ENCODE measurements at regions not wholly inside any gene's neighbourhood (a gene's known extent, or its start where the extent isn't known, plus 50 kb on each side); places are given as distances from the start of the nearest gene placed in this dataset.

DNA sequence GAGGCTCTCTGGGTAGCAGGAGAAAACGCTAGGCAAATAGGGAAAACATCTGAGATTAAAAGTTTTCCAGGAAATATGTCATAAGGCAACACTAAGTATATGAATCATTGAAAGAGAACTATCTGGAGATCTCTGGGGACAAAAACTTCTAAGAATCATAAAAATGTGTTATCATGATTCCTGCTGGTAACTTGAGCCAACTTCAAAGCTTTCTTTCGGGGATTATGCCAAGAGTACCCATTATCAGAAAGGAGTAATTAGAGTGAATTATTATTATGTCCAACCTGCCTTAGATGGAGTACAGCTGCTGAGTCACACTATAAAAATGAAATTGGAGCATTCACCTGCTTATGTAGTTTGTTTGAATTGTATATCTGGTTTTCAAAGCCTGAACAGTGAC lies 488.5 kb upstream of the SOX9 start (continued):
- TF ChIP-seq, protein P1, sequence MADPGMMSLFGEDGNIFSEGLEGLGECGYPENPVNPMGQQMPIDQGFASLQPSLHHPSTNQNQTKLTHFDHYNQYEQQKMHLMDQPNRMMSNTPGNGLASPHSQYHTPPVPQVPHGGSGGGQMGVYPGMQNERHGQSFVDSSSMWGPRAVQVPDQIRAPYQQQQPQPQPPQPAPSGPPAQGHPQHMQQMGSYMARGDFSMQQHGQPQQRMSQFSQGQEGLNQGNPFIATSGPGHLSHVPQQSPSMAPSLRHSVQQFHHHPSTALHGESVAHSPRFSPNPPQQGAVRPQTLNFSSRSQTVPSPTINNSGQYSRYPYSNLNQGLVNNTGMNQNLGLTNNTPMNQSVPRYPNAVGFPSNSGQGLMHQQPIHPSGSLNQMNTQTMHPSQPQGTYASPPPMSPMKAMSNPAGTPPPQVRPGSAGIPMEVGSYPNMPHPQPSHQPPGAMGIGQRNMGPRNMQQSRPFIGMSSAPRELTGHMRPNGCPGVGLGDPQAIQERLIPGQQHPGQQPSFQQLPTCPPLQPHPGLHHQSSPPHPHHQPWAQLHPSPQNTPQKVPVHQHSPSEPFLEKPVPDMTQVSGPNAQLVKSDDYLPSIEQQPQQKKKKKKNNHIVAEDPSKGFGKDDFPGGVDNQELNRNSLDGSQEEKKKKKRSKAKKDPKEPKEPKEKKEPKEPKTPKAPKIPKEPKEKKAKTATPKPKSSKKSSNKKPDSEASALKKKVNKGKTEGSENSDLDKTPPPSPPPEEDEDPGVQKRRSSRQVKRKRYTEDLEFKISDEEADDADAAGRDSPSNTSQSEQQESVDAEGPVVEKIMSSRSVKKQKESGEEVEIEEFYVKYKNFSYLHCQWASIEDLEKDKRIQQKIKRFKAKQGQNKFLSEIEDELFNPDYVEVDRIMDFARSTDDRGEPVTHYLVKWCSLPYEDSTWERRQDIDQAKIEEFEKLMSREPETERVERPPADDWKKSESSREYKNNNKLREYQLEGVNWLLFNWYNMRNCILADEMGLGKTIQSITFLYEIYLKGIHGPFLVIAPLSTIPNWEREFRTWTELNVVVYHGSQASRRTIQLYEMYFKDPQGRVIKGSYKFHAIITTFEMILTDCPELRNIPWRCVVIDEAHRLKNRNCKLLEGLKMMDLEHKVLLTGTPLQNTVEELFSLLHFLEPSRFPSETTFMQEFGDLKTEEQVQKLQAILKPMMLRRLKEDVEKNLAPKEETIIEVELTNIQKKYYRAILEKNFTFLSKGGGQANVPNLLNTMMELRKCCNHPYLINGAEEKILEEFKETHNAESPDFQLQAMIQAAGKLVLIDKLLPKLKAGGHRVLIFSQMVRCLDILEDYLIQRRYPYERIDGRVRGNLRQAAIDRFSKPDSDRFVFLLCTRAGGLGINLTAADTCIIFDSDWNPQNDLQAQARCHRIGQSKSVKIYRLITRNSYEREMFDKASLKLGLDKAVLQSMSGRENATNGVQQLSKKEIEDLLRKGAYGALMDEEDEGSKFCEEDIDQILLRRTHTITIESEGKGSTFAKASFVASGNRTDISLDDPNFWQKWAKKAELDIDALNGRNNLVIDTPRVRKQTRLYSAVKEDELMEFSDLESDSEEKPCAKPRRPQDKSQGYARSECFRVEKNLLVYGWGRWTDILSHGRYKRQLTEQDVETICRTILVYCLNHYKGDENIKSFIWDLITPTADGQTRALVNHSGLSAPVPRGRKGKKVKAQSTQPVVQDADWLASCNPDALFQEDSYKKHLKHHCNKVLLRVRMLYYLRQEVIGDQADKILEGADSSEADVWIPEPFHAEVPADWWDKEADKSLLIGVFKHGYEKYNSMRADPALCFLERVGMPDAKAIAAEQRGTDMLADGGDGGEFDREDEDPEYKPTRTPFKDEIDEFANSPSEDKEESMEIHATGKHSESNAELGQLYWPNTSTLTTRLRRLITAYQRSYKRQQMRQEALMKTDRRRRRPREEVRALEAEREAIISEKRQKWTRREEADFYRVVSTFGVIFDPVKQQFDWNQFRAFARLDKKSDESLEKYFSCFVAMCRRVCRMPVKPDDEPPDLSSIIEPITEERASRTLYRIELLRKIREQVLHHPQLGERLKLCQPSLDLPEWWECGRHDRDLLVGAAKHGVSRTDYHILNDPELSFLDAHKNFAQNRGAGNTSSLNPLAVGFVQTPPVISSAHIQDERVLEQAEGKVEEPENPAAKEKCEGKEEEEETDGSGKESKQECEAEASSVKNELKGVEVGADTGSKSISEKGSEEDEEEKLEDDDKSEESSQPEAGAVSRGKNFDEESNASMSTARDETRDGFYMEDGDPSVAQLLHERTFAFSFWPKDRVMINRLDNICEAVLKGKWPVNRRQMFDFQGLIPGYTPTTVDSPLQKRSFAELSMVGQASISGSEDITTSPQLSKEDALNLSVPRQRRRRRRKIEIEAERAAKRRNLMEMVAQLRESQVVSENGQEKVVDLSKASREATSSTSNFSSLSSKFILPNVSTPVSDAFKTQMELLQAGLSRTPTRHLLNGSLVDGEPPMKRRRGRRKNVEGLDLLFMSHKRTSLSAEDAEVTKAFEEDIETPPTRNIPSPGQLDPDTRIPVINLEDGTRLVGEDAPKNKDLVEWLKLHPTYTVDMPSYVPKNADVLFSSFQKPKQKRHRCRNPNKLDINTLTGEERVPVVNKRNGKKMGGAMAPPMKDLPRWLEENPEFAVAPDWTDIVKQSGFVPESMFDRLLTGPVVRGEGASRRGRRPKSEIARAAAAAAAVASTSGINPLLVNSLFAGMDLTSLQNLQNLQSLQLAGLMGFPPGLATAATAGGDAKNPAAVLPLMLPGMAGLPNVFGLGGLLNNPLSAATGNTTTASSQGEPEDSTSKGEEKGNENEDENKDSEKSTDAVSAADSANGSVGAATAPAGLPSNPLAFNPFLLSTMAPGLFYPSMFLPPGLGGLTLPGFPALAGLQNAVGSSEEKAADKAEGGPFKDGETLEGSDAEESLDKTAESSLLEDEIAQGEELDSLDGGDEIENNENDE (IDR thresholded peaks at IDR 0.05; ENCODE audit: insufficient replicate concordance, low read length), result no peak
- TF ChIP-seq CHD2 (IDR thresholded peaks at IDR 0.05; ENCODE audit: low read length), result no peak
